Trophoblast cell (in vitro differentiated cells and primary cell): ENCODE measurements at regions not wholly inside any gene's neighbourhood (a gene's known extent, or its start where the extent isn't known, plus 50 kb on each side); places are given as distances from the start of the nearest gene placed in this dataset.

Experiments
- DNase-seq, 2 donors: peaks; one replicate each; pipeline ENCODE4 v3.0.0-alpha.2; 2016
- H2AFZ ChIP-seq: 2 replicates; pipeline ENCODE4 v1.6.1; 2013; ENCODE audit warnings: low read length, moderate library complexity, mild to moderate bottlenecking; ENCODE audit not compliant: insufficient read depth, poor library complexity
- H2AK5ac ChIP-seq: 2 replicates; pipeline ENCODE4 v1.6.1; 2013; ENCODE audit warnings: mild to moderate bottlenecking, low read length
- H2BK120ac ChIP-seq: 2 replicates; pipeline ENCODE4 v1.6.1; 2013; ENCODE audit warnings: low read length, mild to moderate bottlenecking, moderate library complexity; ENCODE audit not compliant: insufficient read depth, poor library complexity
- H2BK12ac ChIP-seq: 2 replicates; pipeline ENCODE4 v1.6.1; 2013; ENCODE audit warnings: mild to moderate bottlenecking, low read length, moderate library complexity
- H2BK5ac ChIP-seq: 2 replicates; pipeline ENCODE4 v1.6.1; 2013; ENCODE audit warnings: low read length, low read depth, moderate library complexity, mild to moderate bottlenecking; ENCODE audit not compliant: poor library complexity
- H3K14ac ChIP-seq: 2 replicates; pipeline ENCODE4 v1.6.1; 2013; ENCODE audit warnings: mild to moderate bottlenecking, low read length
- H3K18ac ChIP-seq: 2 replicates; pipeline ENCODE4 v1.6.1; 2013; ENCODE audit warnings: mild to moderate bottlenecking, low read length
- H3K23ac ChIP-seq: 2 replicates; pipeline ENCODE4 v1.6.1; 2013; ENCODE audit warnings: low read length
- H3K27ac ChIP-seq: 2 replicates; pipeline ENCODE4 v1.5.1; 2013; ENCODE audit warnings: low read depth, mild to moderate bottlenecking, inconsistent platforms, low read length, moderate library complexity
- H3K27me3 ChIP-seq: 2 replicates; pipeline ENCODE4 v1.6.1; 2013; ENCODE audit warnings: inconsistent platforms, mild to moderate bottlenecking, low read length, moderate library complexity; ENCODE audit not compliant: insufficient read depth
- H3K36me3 ChIP-seq, 2 experiments: 1 replicate in 1 of 2; 2 replicates in 1 of 2; pipeline ENCODE4 v1.6.1; 2013; ENCODE audit warnings: low read length in 2 of 2, mild to moderate bottlenecking in 2 of 2, moderate library complexity in 1 of 2; ENCODE audit not compliant: insufficient read depth in 2 of 2, control insufficient read depth in 1 of 2
- H3K4ac ChIP-seq: 2 replicates; pipeline ENCODE4 v1.6.1; 2013; ENCODE audit warnings: low read depth, mild to moderate bottlenecking, low read length, moderate library complexity
- H3K4me1 ChIP-seq, 2 experiments: 1 replicate in 1 of 2; 2 replicates in 1 of 2; pipeline ENCODE4 v1.6.1; 2013; ENCODE audit warnings: low read length in 2 of 2, mild to moderate bottlenecking in 2 of 2, moderate library complexity in 1 of 2; ENCODE audit not compliant: insufficient read depth in 2 of 2, control insufficient read depth in 1 of 2
- H3K4me2 ChIP-seq: 2 replicates; pipeline ENCODE4 v1.6.1; 2013; ENCODE audit warnings: inconsistent platforms, mild to moderate bottlenecking, low read length, moderate library complexity
- H3K4me3 ChIP-seq: 2 replicates; pipeline ENCODE4 v1.5.1; 2013; ENCODE audit warnings: mild to moderate bottlenecking, low read depth, low read length, inconsistent platforms
- H3K79me1 ChIP-seq: one replicate; pipeline ENCODE4 v1.6.1; 2013; ENCODE audit warnings: low read length
- H3K79me2 ChIP-seq: 2 replicates; pipeline ENCODE4 v1.6.1; 2013; ENCODE audit warnings: low read length, mild to moderate bottlenecking; ENCODE audit not compliant: control insufficient read depth, insufficient read depth, poor library complexity
- H3K9ac ChIP-seq: 2 replicates; pipeline ENCODE4 v1.6.1; 2013; ENCODE audit warnings: mild to moderate bottlenecking, low read length
- H3K9me3 ChIP-seq: 2 replicates; pipeline ENCODE4 v1.6.1; 2013; ENCODE audit warnings: low read depth, mild to moderate bottlenecking, control low read depth, inconsistent platforms, low read length; ENCODE audit not compliant: insufficient read depth
- H4K12ac ChIP-seq: 2 replicates; pipeline ENCODE4 v1.6.1; 2013; ENCODE audit warnings: low read depth, mild to moderate bottlenecking, low read length, moderate library complexity
- H4K8ac ChIP-seq: 2 replicates; pipeline ENCODE4 v1.6.1; 2013; ENCODE audit warnings: low read depth, mild to moderate bottlenecking, low read length, moderate library complexity
- H4K91ac ChIP-seq: one replicate; pipeline ENCODE4 v1.6.1; 2013; ENCODE audit warnings: low read depth, mild to moderate bottlenecking, low read length, moderate library complexity
- WGBS: extraction: QIAGEN DNeasy Blood & Tissue Kit; methylation state at CpG from one replicate; pipeline ENCODE4 v1.1.7; 2013; ENCODE audit warnings: missing lambda C conversion rate; ENCODE audit not compliant: insufficient read length, insufficient coverage; ENCODE audit errors: extremely low coverage; 5-methylcytosine and 5-hydroxymethylcytosine counted together

- H3K18ac ChIP-seq, result no peak overlapping the region
- DNase-seq, result no peak
- H3K36me3 ChIP-seq, result no peaks in the 10 kb centered on the region
- H2AFZ ChIP-seq, result no peak overlapping the region
- no peaks in the 10 kb centered on the region for H3K79me2 ChIP-seq
- H3K79me1 ChIP-seq, result no peaks in the 10 kb centered on the region
- WGBS, result no CpG with 5 or more reads among the region's 2 CpGs
- no peak overlapping the region for H4K8ac ChIP-seq
- no peak overlapping the region for H2BK5ac ChIP-seq
- no peaks in the 10 kb centered on the region for H3K9me3 ChIP-seq
- no peak overlapping the region for H4K12ac ChIP-seq
- no peak overlapping the region for H2AK5ac ChIP-seq
- no peak overlapping the region for H3K4me2 ChIP-seq
- H4K91ac ChIP-seq, result no peak overlapping the region
- H3K14ac ChIP-seq, result no peak overlapping the region
- no peak overlapping the region for H3K27ac ChIP-seq
- H2BK12ac ChIP-seq, result no peak overlapping the region
- no peaks in the 10 kb centered on the region for H3K4me1 ChIP-seq
- H3K9ac ChIP-seq, result no peak overlapping the region
- no peak overlapping the region for H3K4ac ChIP-seq
- no peak overlapping the region for H3K23ac ChIP-seq
- H3K27me3 ChIP-seq, result no peaks in the 10 kb centered on the region
- H3K4me3 ChIP-seq, result no peak overlapping the region
- no peak overlapping the region for H2BK120ac ChIP-seq
Observed at GRCh38 chr12:125303337-125303736, 238.1 kb downstream of the AACS start.

GRCh38 chr12:125304029-125304428 lies 238.8 kb downstream of the AACS start:
- Histone ChIP-seq H2BK120ac (no peak overlapping the region), H2BK12ac (no peak overlapping the region), H3K4ac (no peak overlapping the region), H3K9ac (no peak overlapping the region), H3K27me3 (no peaks in the 10 kb centered on the region), H3K27ac (no peak overlapping the region), H3K79me1 (no peaks in the 10 kb centered on the region), H3K4me1 (no peaks in the 10 kb centered on the region), H2BK5ac (no peak overlapping the region), H3K23ac (no peak overlapping the region), H2AK5ac (no peak overlapping the region), H3K4me2 (no peak overlapping the region), H3K14ac (no peak overlapping the region), H3K79me2 (no peaks in the 10 kb centered on the region), H3K4me3 (no peak overlapping the region), H2AFZ (no peak overlapping the region), H4K91ac (no peak overlapping the region), H3K18ac (no peak overlapping the region), H3K9me3 (no peaks in the 10 kb centered on the region), H4K12ac (no peak overlapping the region), H3K36me3 (no peaks in the 10 kb centered on the region), H4K8ac (no peak overlapping the region)
- no CpG with 5 or more reads among the region's 10 CpGs for WGBS
- DNase-seq, result no peak

GRCh38 chr12:125305231-125305630 lies 240.0 kb downstream of the AACS start:
- Histone ChIP-seq H2AFZ (no peak overlapping the region), H3K18ac (no peak overlapping the region), H2AK5ac (no peak overlapping the region), H4K12ac (no peak overlapping the region), H3K4ac (no peak overlapping the region), H3K14ac (no peak overlapping the region), H3K4me1 (no peaks in the 10 kb centered on the region), H3K27me3 (no peaks in the 10 kb centered on the region), H3K4me3 (no peak overlapping the region), H3K9ac (no peak overlapping the region), H3K27ac (no peak overlapping the region), H3K23ac (no peak overlapping the region), H2BK120ac (no peak overlapping the region), H4K8ac (no peak overlapping the region), H3K79me2 (no peaks in the 10 kb centered on the region), H3K4me2 (no peak overlapping the region), H2BK12ac (no peak overlapping the region), H3K36me3 (no peaks in the 10 kb centered on the region), H3K79me1 (no peaks in the 10 kb centered on the region), H2BK5ac (no peak overlapping the region), H4K91ac (no peak overlapping the region), H3K9me3 (no peaks in the 10 kb centered on the region)
- DNase-seq, result no peak
- no CpG with 5 or more reads among the region's 6 CpGs for WGBS

- WGBS, result no CpG with 5 or more reads among the region's 8 CpGs
Observed at GRCh38 chr12:125310461-125310860, 245.2 kb downstream of the AACS start.

More at GRCh38 chr12:125310461-125310860, 245.2 kb downstream of the AACS start:
- H3K79me1 ChIP-seq, result no peaks in the 10 kb centered on the region
- H2BK5ac ChIP-seq, result no peak overlapping the region
- H2AK5ac ChIP-seq, result no peak overlapping the region
- no peaks in the 10 kb centered on the region for H3K36me3 ChIP-seq
- DNase-seq, result no peak
- no peaks in the 10 kb centered on the region for H3K27me3 ChIP-seq
- no peak overlapping the region for H3K27ac ChIP-seq
- no peak overlapping the region for H4K91ac ChIP-seq
- H4K8ac ChIP-seq, result no peak overlapping the region
- H2AFZ ChIP-seq, result no peak overlapping the region
- H4K12ac ChIP-seq, result no peak overlapping the region
- H3K4me1 ChIP-seq, result peaks cover 8 to 10% of the 10 kb centered on the region in 2 experiments
- H3K18ac ChIP-seq, result no peak overlapping the region
- H3K4me3 ChIP-seq, result no peak overlapping the region
- no peak overlapping the region for H2BK120ac ChIP-seq
- no peak overlapping the region for H2BK12ac ChIP-seq
- no peak overlapping the region for H3K23ac ChIP-seq
- no peak overlapping the region for H3K4ac ChIP-seq
- H3K79me2 ChIP-seq, result no peaks in the 10 kb centered on the region
- no peaks in the 10 kb centered on the region for H3K9me3 ChIP-seq
- no peak overlapping the region for H3K14ac ChIP-seq
- no peak overlapping the region for H3K9ac ChIP-seq
- H3K4me2 ChIP-seq, result no peak overlapping the region
